ENCODE measurements at regions not wholly inside any gene's neighbourhood (a gene's known extent, or its start where the extent isn't known, plus 50 kb on each side); places are given as distances from the start of the nearest gene placed in this dataset.

- H3K4me3 ChIP-seq, result no peak overlapping the region
- H3K9me3 ChIP-seq, result peaks cover 0 to 6% of the 10 kb centered on the region in 2 donors
- H3K36me3 ChIP-seq, result no peaks in the 10 kb centered on the region
- no peaks in the 10 kb centered on the region for H3K27me3 ChIP-seq
- intact Hi-C loops (cut with DNase I; ENCODE audit: low total_unique reads), result no loop called here
- TF ChIP-seq POLR2AphosphoS5 (IDR thresholded peaks at IDR 0.05) (no peak), POLR2A (IDR thresholded peaks at IDR 0.05) (no peak)
- TF ChIP-seq, protein P1, sequence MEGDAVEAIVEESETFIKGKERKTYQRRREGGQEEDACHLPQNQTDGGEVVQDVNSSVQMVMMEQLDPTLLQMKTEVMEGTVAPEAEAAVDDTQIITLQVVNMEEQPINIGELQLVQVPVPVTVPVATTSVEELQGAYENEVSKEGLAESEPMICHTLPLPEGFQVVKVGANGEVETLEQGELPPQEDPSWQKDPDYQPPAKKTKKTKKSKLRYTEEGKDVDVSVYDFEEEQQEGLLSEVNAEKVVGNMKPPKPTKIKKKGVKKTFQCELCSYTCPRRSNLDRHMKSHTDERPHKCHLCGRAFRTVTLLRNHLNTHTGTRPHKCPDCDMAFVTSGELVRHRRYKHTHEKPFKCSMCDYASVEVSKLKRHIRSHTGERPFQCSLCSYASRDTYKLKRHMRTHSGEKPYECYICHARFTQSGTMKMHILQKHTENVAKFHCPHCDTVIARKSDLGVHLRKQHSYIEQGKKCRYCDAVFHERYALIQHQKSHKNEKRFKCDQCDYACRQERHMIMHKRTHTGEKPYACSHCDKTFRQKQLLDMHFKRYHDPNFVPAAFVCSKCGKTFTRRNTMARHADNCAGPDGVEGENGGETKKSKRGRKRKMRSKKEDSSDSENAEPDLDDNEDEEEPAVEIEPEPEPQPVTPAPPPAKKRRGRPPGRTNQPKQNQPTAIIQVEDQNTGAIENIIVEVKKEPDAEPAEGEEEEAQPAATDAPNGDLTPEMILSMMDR (IDR thresholded peaks at IDR 0.05), result no peak
- H3K4me1 ChIP-seq, result peaks cover 6 to 10% of the 10 kb centered on the region in 2 donors
- no peak overlapping the region for H3K27ac ChIP-seq
- DNase-seq (ENCODE audit: low spot score in 2 of 2), result no peak
Measured at GRCh38 chr15:70193734-70194133, 96.0 kb upstream of the TLE3 start.

DNA sequence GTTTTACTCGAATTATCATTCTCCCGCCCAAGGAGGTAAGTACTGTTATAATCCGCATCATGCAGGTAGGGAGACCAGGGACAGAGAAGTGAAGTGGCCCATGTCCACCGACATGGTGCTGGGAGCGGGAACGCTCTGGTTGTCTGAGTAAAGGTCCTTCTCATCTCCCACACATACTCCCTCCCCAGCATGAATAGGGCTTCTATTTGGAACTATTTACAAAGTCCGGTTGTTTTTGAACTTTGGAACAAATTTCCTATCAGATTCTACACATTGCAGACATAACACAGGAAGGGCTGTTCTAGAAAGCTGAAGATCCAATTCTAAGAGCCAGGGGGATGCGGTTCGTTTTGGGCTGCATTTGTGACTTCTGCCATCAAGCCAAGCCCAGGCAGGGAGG lies 94.8 kb upstream of the TLE3 start:
- peaks cover 6 to 10% of the 10 kb centered on the region in 2 donors for H3K4me1 ChIP-seq
- no peak for TF ChIP-seq POLR2A (IDR thresholded peaks at IDR 0.05)
- TF ChIP-seq, protein P1 (IDR thresholded peaks at IDR 0.05), result no peak
- no peak for TF ChIP-seq POLR2AphosphoS5 (IDR thresholded peaks at IDR 0.05)
- DNase-seq (ENCODE audit: low spot score in 2 of 2), result no peak
- no peak overlapping the region for H3K4me3 ChIP-seq
- intact Hi-C loops (cut with DNase I; ENCODE audit: low total_unique reads), result no loop called here
- no peaks in the 10 kb centered on the region for H3K36me3 ChIP-seq
- peaks cover 0 to 6% of the 10 kb centered on the region in 2 donors for H3K9me3 ChIP-seq
- no peak overlapping the region for H3K27ac ChIP-seq
- H3K27me3 ChIP-seq, result no peaks in the 10 kb centered on the region

GRCh38 chr15:70192041-70192440 lies 94.3 kb upstream of the TLE3 start:
- TF ChIP-seq POLR2AphosphoS5 (IDR thresholded peaks at IDR 0.05) (no peak), POLR2A (IDR thresholded peaks at IDR 0.05) (no peak)
- TF ChIP-seq, protein P1 (IDR thresholded peaks at IDR 0.05), result no peak
- H3K9me3 ChIP-seq, result peaks cover 0 to 6% of the 10 kb centered on the region in 2 donors
- H3K27ac ChIP-seq, result no peak overlapping the region
- H3K36me3 ChIP-seq, result no peaks in the 10 kb centered on the region
- intact Hi-C loops (cut with DNase I; ENCODE audit: low total_unique reads), result no loop called here
- no peaks in the 10 kb centered on the region for H3K27me3 ChIP-seq
- DNase-seq (ENCODE audit: low spot score in 2 of 2), result no peak
- no peak overlapping the region for H3K4me3 ChIP-seq
- H3K4me1 ChIP-seq, result peaks cover 6 to 10% of the 10 kb centered on the region in 2 donors

DNA sequence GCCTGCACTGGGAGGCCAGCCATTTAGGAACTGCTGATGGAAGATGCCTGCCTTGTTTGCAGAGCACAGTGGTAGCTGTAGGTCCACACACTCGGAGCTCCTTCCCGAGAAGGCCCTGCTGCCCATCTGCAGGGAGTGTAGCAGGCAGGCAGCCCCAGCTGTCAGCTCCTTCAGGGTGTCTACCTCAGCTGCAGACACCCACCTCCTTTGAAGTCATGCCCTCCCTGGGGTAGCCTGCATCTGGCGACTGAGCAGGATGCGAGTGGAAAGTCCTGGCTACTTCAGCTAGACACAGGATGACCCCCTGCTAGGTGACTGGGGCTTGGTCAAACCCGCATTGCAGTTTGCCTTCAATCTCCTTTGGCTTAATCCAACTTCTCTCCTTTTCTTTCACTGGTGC lies 93.2 kb upstream of the TLE3 start:
- peaks cover 1 to 6% of the 10 kb centered on the region in 2 donors for H3K4me1 ChIP-seq
- H3K27me3 ChIP-seq, result no peaks in the 10 kb centered on the region
- no peak for DNase-seq (ENCODE audit: low spot score in 2 of 2)
- H3K9me3 ChIP-seq, result peaks cover 0 to 6% of the 10 kb centered on the region in 2 donors
- TF ChIP-seq POLR2A (IDR thresholded peaks at IDR 0.05), result no peak
- intact Hi-C loops (cut with DNase I; ENCODE audit: low total_unique reads), result no loop called here
- no peak overlapping the region for H3K4me3 ChIP-seq
- no peak overlapping the region for H3K27ac ChIP-seq
- H3K36me3 ChIP-seq, result no peaks in the 10 kb centered on the region

DNA sequence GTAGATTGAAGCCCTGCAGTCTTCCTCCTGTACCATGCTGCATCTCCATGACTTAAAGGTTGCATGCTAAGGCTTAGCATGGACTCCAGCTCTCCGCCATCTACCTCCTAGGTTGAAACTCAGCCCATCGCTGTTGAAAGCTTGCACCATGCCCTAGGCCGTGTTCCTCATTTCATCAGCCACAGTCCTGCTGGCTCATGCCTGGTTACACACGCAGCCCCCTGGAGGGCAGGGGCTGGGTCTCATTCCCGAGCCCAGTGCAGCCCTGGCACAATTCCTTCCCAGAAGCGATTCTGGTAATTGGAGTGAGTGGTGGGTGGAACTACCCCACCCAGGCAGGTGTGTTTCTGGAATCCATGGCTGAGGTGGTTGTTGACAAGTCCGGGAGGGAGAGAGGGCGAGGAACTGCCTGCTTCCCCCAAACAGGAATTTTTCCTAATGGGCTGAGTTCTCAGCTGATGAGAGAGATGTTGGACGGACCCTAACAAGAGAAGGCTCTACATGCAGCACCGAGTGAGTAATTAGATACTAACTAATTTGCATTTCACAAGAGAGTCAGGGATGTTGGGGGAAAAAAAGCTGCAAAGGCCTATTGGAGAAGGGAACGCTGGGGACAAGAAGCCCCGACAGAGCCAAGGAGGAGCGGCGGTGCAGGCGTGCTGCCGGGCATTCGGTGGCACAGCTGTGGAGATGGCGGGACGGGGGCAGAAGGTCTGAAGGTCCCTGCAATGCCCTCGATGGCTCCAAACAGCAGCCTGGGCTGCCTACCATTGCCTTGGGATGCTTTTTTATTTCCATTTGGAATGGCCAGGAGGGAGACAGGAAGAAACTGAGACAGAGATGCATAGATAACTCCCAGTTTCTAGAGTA lies 92.3 kb upstream of the TLE3 start:
- DNase-seq (ENCODE audit: low spot score in 2 of 2), result no peak
- TF ChIP-seq, protein P1 (IDR thresholded peaks at IDR 0.05), result no peak
- TF ChIP-seq POLR2AphosphoS5 (IDR thresholded peaks at IDR 0.05), result no peak
- TF ChIP-seq POLR2A (IDR thresholded peaks at IDR 0.05), result no peak
- Histone ChIP-seq H3K9me3 (peaks cover 0 to 6% of the 10 kb centered on the region in 2 donors), H3K36me3 (no peaks in the 10 kb centered on the region), H3K27ac (no peak overlapping the region), H3K4me3 (no peak overlapping the region), H3K4me1 (no peaks in the 10 kb centered on the region), H3K27me3 (no peaks in the 10 kb centered on the region)
- intact Hi-C loops (cut with DNase I; ENCODE audit: low total_unique reads), result no loop called here
